ENCODE measurements at regions not wholly inside any gene's neighbourhood (a gene's known extent, or its start where the extent isn't known, plus 50 kb on each side); places are given as distances from the start of the nearest gene placed in this dataset.

GRCh38 chr5:33166522-33166921, 274.2 kb upstream of the TARS1 start:
- no peak overlapping the region for H3K27ac ChIP-seq
- no peaks in the 10 kb centered on the region for H3K4me1 ChIP-seq
- no peak for TF ChIP-seq CTCF (IDR thresholded peaks at IDR 0.05)
- ATAC-seq (no peak), DNase-seq (no peak), FAIRE-seq (no peak)
- intact Hi-C loops (cut with DNase I), result no loop called here
- no peaks in the 10 kb centered on the region for H3K27me3 ChIP-seq
- no peaks in the 10 kb centered on the region for H3K9me3 ChIP-seq
- no peak overlapping the region for H3K4me3 ChIP-seq
- no peaks in the 10 kb centered on the region for H3K36me3 ChIP-seq
- WGBS, 2 donors, result 65 to 67% methylated on average over 4 of the region's 4 CpGs

GRCh38 chr5:33166948-33167347, 273.8 kb upstream of the TARS1 start:
- 40 to 50% methylated on average over 2 of the region's 2 CpGs for WGBS, 2 donors
- FAIRE-seq, result no peak
- no peak for ATAC-seq
- no peaks in the 10 kb centered on the region for H3K36me3 ChIP-seq
- intact Hi-C loops (cut with DNase I), result no loop called here
- no peak for TF ChIP-seq CTCF (IDR thresholded peaks at IDR 0.05)
- H3K9me3 ChIP-seq, result no peaks in the 10 kb centered on the region
- no peaks in the 10 kb centered on the region for H3K27me3 ChIP-seq
- DNase-seq, result no peak
- no peaks in the 10 kb centered on the region for H3K4me1 ChIP-seq
- H3K4me3 ChIP-seq, result no peak overlapping the region
- no peak overlapping the region for H3K27ac ChIP-seq

GRCh38 chr5:33167541-33167940, 273.2 kb upstream of the TARS1 start:
- no peak overlapping the region for H3K4me3 ChIP-seq
- H3K4me1 ChIP-seq, result no peaks in the 10 kb centered on the region
- no peaks in the 10 kb centered on the region for H3K36me3 ChIP-seq
- no peak overlapping the region for H3K27ac ChIP-seq
- no peak for TF ChIP-seq CTCF (IDR thresholded peaks at IDR 0.05)
- no peak for ATAC-seq
- no peak for FAIRE-seq
- intact Hi-C loops (cut with DNase I), result no loop called here
- H3K27me3 ChIP-seq, result no peaks in the 10 kb centered on the region
- no peak for DNase-seq
- WGBS, 2 donors, result 55 to 74% methylated on average over 1 of the region's 1 CpG
- no peaks in the 10 kb centered on the region for H3K9me3 ChIP-seq

DNA sequence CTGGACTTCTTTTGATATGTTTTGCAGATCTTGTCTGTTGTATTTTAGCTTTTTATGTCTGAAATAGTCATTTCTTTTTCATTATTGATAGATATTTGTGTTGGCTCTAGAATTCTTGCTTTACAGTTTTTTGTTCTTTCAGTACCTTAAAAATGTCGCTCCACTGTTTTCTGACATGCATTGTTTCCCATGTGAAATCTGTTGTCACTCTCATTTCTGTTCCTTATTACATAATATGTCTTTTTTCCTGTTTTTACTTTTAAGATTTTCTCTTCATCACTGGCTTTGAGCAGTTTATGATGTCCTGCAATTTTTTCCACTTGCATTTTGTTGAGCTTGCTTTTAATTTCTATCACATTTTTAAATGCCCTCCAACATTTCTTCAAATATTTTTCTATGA, 270.4 kb upstream of the TARS1 start:
- no peaks in the 10 kb centered on the region for H3K36me3 ChIP-seq
- no peaks in the 10 kb centered on the region for H3K9me3 ChIP-seq
- no peak overlapping the region for H3K27ac ChIP-seq
- ATAC-seq (no peak), DNase-seq (no peak), FAIRE-seq (no peak)
- WGBS, 2 donors, result 80 to 90% methylated on average over 1 of the region's 1 CpG
- no peaks in the 10 kb centered on the region for H3K4me1 ChIP-seq
- intact Hi-C loops (cut with DNase I), result no loop called here
- no peak overlapping the region for H3K4me3 ChIP-seq
- H3K27me3 ChIP-seq, result no peaks in the 10 kb centered on the region
- no peak for TF ChIP-seq CTCF (IDR thresholded peaks at IDR 0.05)

DNA sequence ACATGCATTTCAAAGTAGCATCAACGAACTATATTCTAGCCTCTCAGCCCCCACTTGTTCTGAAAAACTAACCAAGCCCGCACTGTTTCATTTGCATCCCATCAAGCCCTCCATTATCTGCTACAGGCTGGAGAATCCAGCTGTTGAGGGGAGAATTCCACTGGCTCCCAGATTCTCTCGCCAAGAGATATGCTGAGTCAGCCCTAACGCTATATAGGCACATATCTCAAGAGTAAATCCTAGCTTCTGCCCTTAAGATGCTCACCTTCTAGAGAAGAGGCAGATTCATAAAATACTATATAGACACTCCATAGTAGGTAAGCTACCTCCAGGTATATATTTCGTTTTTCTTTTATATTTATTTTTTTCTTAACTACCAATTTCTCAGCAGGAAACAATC, 266.4 kb upstream of the TARS1 start:
- intact Hi-C loops (cut with DNase I), result no loop called here
- 57 to 74% methylated on average over 5 of the region's 5 CpGs for WGBS, 2 donors
- Histone ChIP-seq H3K27me3 (no peaks in the 10 kb centered on the region), H3K9me3 (no peaks in the 10 kb centered on the region), H3K4me1 (no peaks in the 10 kb centered on the region), H3K27ac (no peak overlapping the region), H3K4me3 (no peak overlapping the region), H3K36me3 (no peaks in the 10 kb centered on the region)
- DNase-seq (no peak), FAIRE-seq (no peak), ATAC-seq (no peak)
- TF ChIP-seq CTCF (IDR thresholded peaks at IDR 0.05), result no peak
